C1 segment of cervical spinal cord (tissue), 14 donors: ENCODE measurements at regions not wholly inside any gene's neighbourhood (a gene's known extent, or its start where the extent isn't known, plus 50 kb on each side); places are given as distances from the start of the nearest gene placed in this dataset.
"Not testable (repeated sequence)": the region's sequence is repeated elsewhere in the genome, so short reads cannot be mapped to it uniquely, and the experiment has no call there.

Source experiments
- DNase-seq, 14 donors: peaks; one replicate each; lab custom pipeline; 2025; lab: John Stamatoyannopoulos, UW

DNA sequence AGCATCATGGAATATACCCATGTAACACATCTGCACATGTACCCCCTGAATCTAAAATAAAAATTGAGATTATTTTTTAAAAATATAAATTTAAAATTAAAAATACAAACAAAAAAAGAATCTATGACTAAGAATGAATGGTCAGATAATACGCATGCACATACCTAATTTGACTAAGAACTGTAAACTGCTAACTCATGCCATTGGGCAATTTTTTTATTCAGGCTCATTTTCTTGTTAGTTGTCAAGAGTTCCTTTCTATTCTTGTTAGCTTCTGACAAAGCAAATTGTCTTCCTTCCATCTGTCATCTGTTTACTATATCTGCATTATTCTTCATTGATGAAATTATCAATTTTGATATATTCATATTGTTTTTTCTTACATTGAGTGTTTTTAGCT lies 69.5 kb upstream of the HAND1 start:
- no peak for DNase-seq

DNA sequence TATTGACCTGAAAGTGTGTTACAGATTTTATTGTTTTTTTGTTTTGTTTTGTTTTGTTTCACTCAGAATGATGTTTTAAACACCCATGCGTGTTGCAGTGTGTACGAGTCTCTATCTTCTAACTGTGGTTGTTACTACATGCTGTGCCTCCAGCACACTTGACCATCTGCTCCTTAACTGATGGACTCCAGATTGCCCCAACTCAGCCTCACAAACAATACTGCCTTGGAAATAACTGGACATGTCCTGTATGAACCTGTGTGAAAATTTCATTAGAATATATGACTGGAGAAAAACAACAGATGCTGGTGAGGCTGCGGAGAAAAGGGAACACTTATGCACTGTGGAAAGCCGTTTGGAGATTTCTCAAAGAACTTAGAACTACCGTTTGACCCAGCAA lies 68.7 kb upstream of the HAND1 start:
- no peak for DNase-seq

DNA sequence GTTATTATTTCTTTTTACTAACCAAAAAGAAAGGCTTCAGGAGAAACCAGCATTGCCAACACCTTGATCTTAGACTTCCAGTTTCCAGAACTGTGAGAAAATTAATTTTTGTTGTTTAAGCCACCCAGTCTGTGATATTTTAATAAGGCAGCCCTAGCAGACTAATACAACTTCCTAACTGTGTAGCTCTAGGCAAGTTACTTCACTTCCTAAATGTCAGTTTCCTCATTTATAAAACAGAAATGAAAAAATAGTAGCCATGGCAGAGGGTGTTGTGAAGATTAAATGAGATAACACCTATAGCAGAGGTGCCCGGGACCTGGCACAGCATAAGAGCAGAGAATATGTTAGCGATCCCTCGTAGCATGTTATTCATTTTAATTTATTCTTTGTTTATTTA lies 66.6 kb upstream of the HAND1 start:
- no peak for DNase-seq

DNA sequence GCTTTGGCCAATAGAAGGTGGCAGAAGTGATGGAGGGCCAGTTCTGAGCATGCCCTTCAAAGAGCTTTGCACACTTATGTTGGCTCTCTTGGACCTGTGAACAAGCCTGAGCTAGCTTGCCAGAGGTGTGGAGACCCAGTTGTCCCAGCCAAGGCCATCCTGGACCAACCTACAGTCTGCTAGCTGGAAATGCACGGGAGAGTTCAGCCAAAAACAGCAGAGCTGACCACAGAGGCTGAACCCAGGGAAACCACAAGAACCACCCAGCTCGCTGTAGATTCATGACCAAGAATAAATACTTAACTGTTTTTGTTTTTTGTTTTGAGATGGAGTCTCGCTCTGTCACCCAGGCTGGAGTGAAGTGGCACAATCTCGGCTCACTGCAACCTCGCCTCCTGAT lies 65.4 kb upstream of the HAND1 start:
- no peak for DNase-seq

DNA sequence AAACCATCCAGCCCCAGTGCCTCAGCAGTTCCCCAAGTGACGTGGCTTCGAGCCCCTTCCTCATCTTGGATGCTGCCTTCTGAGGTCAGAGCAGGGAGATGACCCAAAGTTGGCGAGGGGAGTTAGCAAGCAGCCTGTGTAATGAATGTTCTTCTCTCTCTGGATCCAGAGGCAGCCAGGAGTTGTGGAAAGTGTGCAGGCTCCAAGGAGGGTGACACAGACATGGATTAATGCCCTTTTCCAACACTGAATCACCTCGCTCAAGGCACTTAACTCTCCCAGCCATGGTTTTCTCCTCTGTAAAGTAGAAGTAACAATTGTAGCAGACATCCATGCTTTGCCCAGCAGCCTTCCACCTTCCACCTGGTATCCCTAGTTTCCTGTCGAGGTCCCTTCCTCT lies 64.6 kb upstream of the HAND1 start:
- DNase-seq = no peak

DNA sequence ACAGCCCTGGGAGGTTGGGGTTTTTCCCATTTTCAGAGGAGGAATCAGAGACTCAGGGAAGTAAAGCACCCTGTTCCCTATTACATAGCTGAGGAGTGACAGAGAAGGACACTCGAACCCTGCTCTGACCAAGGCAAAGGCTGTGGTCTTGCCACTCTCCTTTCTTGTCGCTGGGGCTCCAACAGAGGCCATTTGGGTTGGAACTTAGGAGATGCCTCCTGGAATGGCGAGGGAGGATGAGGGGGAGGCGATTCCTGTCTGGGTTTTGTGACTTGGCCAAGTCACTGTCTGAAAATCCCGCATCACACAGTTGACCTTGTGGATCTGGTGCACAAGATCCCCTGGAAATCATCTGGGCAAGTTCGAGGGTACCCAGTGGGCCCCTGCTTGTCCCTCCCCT lies 64.0 kb upstream of the HAND1 start:
- no peak for DNase-seq

DNA sequence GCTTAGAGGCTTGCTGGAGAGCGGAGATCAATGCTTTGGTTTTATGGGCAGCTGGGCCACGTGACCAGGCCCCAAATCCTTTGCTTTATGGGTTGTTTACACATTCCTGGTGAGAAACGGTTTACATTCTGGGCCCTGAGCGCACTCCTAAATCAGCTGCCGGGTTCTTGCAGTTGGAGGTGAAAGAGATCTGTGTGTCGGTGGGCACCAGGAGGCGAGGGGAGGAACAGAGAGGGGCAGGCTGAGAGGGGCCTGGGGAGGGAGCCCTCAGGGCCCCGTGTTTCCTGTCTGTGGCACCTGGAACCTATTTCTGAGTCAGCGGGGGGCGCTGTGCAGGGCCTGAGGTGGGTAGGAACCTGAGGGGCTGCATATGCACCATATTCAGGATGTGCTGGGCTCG lies 63.5 kb upstream of the HAND1 start:
- no peak for DNase-seq

DNA sequence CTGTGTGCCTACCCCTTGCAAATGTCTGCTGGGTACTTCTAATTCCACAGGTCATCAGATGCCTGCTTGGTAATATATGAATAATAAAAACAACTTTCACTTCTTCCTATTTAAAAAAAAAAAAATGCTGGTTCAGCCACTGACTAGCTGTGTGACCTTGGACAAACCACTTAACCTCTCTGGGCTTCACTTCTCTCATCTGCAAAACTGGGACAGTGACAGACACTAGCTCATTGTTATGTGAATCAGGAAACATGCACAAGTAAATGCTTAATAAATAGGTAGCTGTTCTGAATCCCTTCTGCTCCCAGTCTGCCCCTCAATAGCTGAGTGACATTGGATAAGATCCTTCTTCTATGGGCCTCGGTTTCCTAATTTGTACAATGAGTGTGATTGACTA lies 62.6 kb upstream of the HAND1 start:
- DNase-seq = no peak

DNA sequence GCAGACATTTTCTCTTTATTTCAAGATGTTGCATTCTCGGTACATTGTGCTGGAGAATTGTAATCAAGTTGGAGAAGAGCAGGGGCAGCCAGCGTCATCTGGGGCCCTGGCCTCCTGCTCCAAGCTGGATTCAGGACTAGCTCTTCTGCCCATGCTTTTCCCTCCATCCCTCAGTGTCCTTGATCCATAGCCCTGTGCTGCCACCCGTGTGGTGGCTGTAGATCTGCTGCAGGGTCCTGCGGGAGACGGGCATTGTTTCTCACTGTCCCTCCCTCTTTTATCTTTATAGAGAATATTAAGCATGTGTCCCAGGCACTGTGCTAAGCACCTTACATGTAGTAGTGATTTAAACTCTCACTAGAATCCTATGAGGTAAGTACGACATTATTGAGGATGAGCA lies 60.5 kb upstream of the HAND1 start:
- no peak for DNase-seq

DNA sequence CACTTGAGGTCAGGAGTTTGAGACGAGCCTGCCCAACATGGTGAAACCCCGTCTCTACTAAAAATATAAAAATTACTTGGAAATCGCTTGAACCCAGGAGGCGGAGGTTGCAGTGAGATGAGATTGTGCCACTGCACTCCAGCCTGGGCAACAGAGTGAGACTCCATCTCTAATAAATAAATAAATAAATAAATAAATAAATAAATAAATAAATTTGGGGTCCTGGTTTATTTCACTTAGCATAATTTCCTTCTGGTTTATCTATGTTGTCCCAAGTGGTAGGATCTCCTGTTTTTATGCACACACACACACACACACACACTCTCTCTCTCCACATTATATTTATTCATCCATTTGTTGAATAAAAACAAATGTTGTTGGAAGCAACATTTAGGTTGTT lies 58.4 kb upstream of the HAND1 start:
- not testable (repeated sequence) for DNase-seq

DNA sequence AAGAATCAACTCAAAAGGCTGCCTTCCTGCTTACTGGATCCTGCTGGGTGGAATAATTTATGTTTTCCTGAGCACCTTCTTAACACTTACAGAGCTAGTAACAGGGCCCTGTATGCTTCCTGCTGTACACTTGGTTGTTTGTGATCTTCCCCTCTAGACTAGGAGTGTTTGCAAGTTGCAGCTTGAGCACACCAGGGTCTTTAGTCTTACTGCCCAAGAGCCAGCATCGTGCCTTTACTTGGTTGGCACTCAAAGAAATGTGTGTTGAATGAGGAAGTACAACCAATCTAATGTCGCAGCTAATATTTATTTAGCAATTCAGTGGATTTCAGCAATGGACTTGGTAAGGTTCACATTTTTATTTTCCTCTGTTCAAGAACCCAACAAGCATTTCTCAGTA lies 57.5 kb upstream of the HAND1 start:
- no peak for DNase-seq

DNA sequence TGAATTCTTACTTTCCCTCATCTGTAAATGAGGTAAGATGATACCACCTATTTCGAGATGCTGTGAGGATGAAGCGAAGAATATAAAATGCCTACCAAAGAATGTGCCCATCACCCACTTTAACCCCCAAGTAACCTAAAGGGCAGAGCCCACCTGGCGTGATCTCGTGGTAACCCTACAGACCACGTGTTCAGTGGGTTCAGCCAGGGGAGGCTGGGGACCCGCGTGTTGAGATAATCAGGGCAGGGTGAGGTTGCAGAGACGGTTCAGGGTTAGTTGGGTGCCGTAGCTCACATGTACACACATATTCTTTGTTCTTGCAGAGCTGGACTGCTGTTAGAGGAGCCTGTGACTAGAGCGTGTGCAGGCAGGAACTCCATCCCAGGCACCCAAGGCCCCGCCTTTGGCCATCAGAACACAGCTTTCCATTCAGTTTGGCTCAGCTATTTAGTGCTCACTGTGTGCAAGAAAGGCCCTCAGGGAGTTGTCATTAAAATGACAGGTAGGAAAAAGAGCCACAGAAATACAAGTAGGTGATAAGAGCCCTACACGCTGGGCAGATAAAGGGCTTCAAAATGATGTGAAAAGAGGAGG lies 56.5 kb upstream of the HAND1 start:
- no peak for DNase-seq

DNA sequence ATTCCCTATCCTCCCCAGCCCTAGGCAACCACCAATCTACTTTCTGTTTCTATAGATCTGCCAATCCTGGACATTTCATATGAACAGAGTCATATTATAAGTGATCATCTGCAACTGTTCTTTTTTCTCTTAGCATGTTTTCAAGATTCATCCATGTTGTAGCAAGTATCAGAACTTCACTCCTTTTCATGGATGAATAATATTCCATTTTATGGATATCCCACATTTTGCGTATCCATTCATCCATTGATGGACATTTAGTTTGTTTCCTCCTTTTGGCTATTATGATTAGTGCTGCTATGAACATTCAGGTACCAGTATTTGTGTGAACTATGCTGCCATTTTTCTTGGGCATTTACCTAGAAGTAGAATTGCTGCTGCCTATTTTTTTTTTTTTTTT lies 51.3 kb upstream of the HAND1 start:
- no peak for DNase-seq

DNA sequence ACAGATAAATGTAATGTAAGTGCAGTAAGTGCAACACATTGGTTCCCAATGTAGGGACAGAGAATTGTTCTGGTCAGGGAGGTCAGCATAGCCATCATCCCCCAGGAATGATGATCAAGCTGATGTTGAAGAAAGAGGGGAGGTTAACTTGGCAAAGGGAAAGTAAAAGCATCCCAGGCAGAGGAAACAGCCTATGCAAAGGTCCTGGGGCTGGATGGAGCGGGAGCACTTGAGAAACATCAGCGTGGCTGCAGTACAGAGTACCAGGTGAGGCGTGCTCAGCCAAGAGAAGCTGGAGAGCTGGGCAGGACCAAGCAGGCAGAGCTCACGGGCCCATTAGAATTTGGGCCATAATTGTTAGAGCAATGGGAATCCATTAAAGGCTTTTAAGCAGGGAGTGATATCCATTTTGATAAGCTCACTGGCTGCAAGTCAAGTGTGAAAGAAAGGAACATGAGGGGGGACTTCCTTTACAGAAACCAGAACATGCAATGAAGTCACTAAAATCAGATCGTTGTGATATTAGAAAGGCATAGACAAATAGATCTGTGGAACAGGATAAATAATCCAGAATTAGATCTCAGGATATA lies 50.1 kb upstream of the HAND1 start:
- DNase-seq = no peak
